ENCODE measurements at regions not wholly inside any gene's neighbourhood (a gene's known extent, or its start where the extent isn't known, plus 50 kb on each side); places are given as distances from the start of the nearest gene placed in this dataset.

- TF ChIP-seq CTCF (IDR thresholded peaks at IDR 0.05) (no peak), POLR2A (IDR thresholded peaks at IDR 0.05) (no peak)
Observed at GRCh38 chrX:69365755-69366154, 138.4 kb upstream of the NALF2 start.
